Nephron progenitor cell (in vitro differentiated cells): ENCODE measurements at regions not wholly inside any gene's neighbourhood (a gene's known extent, or its start where the extent isn't known, plus 50 kb on each side); places are given as distances from the start of the nearest gene placed in this dataset.
"Not testable (repeated sequence)": the region's sequence is repeated elsewhere in the genome, so short reads cannot be mapped to it uniquely, and the experiment has no call there.

ENCODE experiments used
- DNase-seq: peaks from one replicate; pipeline ENCODE4 v3.0.0; 2021
- H3K27ac Mint-ChIP-seq: 2 replicates; pipeline ENCODE4 v1.8.0; 2021; ENCODE audit warnings: mild to moderate bottlenecking, moderate library complexity, mixed read lengths
- H3K27me3 Mint-ChIP-seq: 2 replicates; pipeline ENCODE4 v1.8.0; 2021; ENCODE audit warnings: mild to moderate bottlenecking, low read depth, mixed read lengths; ENCODE audit not compliant: poor library complexity
- H3K36me3 Mint-ChIP-seq: 2 replicates; pipeline ENCODE4 v1.8.0; 2021; ENCODE audit warnings: low read depth, mixed read lengths
- H3K4me1 Mint-ChIP-seq: 2 replicates; pipeline ENCODE4 v1.8.0; 2021; ENCODE audit warnings: mixed read lengths
- H3K4me3 Mint-ChIP-seq: 2 replicates; pipeline ENCODE4 v1.8.0; 2021; ENCODE audit warnings: mild to moderate bottlenecking, moderate library complexity, mixed read lengths
- H3K9me3 Mint-ChIP-seq: 2 replicates; pipeline ENCODE4 v1.8.0; 2021; ENCODE audit warnings: mild to moderate bottlenecking, moderate library complexity, mixed read lengths
- TF ChIP-seq, protein P1 (sequence below): fragments of 200-600 bp; sonication (generic); IDR thresholded peaks from 2 replicates; pipeline ENCODE4 v1.5.0; 2021; ENCODE audit warnings: antibody characterized with exemption

DNA sequence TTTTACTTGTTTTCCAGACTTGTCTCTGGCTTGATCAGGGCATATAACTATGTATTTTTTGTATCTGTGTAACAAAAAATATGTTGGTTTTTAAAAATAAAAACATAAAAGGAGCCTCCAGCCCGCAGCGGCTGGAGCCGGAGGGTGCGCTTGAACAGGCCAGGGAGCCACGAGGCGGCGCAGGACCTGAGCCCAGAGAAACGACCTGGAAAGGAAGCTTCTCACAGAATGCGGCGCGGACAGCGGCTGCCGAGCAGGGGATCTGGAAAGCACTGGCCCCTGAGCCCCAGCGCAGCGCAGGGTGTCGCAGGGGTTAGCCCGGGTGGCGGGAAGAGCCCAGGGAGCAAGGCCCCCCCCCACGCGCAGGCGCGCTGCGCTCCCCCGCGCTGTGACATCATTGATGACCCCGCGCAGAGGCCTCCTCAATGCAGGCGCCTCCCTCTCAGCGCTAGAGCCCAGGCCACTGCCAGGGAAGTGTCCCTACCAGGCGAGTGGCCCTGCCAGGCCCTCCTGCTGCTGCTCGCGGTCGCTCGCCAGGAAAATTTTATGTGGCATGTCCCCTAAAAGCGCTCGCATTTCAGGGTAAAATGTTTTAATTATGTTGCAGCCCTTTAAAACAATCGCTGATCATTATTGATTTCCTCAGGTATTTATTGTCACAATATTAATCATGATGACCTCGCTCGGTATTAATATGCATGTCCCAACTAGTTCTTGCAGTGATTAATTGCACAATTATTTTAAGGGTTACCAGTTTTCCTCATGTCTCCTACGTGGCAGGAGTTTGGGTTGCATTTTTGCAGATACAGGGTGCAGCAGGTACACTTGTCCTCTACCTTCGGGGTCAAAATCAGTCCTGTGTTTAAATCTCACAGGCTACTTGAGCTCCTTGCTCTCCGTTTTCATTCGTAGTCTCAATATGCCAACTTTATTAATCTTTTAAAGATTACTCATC lies 134.2 kb downstream of the USP22 start:
- peak overlapping the region; percentile 89 for H3K27ac Mint-ChIP-seq
- peak overlapping the region; percentile 70 for H3K4me3 Mint-ChIP-seq
- no peaks in the 10 kb centered on the region for H3K27me3 Mint-ChIP-seq
- peaks cover 17% of the 10 kb centered on the region for H3K36me3 Mint-ChIP-seq
- H3K4me1 Mint-ChIP-seq, result peaks cover 24% of the 10 kb centered on the region
- TF ChIP-seq, protein P1, sequence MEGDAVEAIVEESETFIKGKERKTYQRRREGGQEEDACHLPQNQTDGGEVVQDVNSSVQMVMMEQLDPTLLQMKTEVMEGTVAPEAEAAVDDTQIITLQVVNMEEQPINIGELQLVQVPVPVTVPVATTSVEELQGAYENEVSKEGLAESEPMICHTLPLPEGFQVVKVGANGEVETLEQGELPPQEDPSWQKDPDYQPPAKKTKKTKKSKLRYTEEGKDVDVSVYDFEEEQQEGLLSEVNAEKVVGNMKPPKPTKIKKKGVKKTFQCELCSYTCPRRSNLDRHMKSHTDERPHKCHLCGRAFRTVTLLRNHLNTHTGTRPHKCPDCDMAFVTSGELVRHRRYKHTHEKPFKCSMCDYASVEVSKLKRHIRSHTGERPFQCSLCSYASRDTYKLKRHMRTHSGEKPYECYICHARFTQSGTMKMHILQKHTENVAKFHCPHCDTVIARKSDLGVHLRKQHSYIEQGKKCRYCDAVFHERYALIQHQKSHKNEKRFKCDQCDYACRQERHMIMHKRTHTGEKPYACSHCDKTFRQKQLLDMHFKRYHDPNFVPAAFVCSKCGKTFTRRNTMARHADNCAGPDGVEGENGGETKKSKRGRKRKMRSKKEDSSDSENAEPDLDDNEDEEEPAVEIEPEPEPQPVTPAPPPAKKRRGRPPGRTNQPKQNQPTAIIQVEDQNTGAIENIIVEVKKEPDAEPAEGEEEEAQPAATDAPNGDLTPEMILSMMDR, result no peak
- peak; percentile 89 for DNase-seq
- H3K9me3 Mint-ChIP-seq, result no peaks in the 10 kb centered on the region

DNA sequence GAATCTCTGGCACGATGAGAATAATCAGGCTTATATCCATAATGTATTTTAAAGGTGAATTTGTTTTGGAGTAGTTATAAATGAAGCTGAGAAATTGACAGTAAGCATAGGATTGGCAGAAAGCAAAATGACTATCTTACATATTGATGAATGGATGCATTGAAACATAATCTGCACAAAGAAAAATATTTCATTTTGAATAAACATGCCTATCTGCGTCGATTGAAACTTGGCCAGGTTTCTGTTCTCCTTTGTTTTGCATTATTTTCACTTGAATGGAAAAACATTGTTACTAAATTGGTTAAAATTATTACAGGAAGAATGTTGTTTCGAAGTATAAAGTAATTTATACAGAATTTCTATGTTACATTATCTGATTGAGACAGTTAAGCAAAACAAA lies 128.2 kb downstream of the USP22 start:
- Mint-ChIP-seq H3K27ac (no peak overlapping the region), H3K9me3 (peaks cover 25% of the 10 kb centered on the region), H3K36me3 (peaks cover 46% of the 10 kb centered on the region), H3K4me3 (no peak overlapping the region), H3K4me1 (peaks cover 2% of the 10 kb centered on the region), H3K27me3 (peaks cover 2% of the 10 kb centered on the region)
- TF ChIP-seq, protein P1, result no peak
- no peak for DNase-seq

DNA sequence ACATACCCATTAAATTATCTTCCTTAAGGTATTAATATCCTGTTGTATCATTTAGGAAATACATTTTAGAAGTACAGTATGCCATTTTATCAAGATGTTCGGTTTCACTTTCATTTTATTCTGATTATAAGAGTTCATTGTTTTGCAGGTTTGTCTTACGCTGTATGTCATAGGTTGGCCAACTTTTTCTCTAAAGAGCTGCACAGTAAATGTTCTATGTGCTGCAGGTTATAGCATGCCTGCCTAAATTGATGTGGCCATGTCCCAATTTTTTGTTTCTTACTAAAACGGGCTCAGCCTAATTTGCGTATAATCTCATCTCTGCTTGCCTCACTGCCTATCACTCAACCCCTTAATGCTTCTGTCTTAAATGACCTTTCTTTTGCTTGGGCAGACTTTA lies 126.4 kb downstream of the USP22 start:
- H3K27ac Mint-ChIP-seq, result no peak overlapping the region
- H3K4me1 Mint-ChIP-seq, result no peaks in the 10 kb centered on the region
- no peak for DNase-seq
- TF ChIP-seq, protein P1, result no peak
- no peak overlapping the region for H3K4me3 Mint-ChIP-seq
- peaks cover 52% of the 10 kb centered on the region for H3K36me3 Mint-ChIP-seq
- peaks cover 25% of the 10 kb centered on the region for H3K9me3 Mint-ChIP-seq
- H3K27me3 Mint-ChIP-seq, result peaks cover 2% of the 10 kb centered on the region

DNA sequence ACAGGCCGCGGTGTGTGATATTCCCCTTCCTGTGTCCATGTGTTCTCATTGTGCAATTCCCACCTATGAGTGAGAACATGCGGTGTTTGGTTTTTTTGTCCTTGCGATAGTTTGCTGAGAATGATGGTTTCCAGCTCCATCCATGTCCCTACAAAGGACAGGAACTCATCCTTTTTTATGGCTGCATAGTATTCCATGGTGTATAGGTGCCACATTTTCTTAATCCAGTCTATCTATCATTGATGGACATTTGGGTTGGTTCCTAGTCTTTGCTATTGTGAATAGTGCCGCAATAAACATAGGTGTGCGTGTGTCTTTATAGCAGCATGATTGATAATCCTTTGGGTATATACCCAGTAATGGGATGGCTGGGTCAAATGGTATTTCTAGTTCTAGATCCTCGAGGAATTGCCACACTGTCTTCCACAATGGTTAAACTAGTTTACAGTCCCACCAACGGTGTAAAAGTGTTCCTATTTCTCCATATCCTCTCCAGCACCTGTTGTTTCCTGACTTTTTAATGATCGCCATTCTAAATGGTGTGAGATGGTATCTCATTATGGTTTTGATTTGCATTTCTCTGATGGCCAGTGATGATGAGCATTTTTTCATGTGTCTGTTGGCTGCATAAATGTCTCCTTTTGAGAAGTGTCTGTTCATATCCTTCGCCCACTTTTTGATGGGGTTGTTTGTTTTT lies 125.1 kb downstream of the USP22 start:
- not testable (repeated sequence) for H3K4me3 Mint-ChIP-seq, H3K4me1 Mint-ChIP-seq, H3K27me3 Mint-ChIP-seq, DNase-seq, H3K27ac Mint-ChIP-seq
- H3K9me3 Mint-ChIP-seq, result peaks cover 25% of the 10 kb centered on the region
- peaks cover 48% of the 10 kb centered on the region for H3K36me3 Mint-ChIP-seq

DNA sequence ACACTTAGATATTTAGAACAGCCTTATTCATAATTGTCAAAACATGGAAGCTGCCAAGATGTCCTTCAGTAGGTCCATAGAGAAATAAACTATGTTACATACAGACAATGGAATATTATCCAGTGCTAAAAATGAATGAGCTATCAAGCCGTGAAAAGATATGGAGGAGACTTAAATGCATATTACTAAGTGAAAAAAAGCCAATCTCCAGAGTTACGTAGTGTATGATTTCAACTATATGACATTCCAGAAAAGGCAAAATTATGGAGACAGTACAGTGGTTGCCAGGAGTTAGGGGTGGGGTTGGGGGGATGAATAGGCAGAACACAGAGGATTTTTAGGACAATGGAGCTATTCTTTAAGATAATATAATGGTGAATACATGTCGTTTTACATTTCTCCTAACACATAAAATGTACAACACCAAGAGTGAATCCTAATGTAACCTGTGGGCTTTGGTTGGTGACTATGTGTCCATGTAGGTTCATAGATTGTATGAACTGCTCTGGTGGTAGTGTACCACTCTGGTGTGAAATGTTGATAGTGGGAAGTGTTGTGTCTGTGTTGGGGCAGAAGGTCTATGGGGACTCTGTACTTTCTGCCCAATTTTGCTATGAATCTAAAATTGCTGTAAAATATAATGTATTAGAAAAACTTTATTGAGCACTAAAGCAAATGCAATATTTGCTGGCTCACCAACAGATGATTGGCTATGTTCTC lies 122.6 kb downstream of the USP22 start:
- TF ChIP-seq, protein P1, result no peak
- H3K27me3 Mint-ChIP-seq, result peaks cover 2% of the 10 kb centered on the region
- H3K27ac Mint-ChIP-seq, result no peak overlapping the region
- no peak overlapping the region for H3K4me3 Mint-ChIP-seq
- DNase-seq, result no peak
- H3K9me3 Mint-ChIP-seq, result peaks cover 25% of the 10 kb centered on the region
- H3K36me3 Mint-ChIP-seq, result peaks cover 48% of the 10 kb centered on the region
- no peaks in the 10 kb centered on the region for H3K4me1 Mint-ChIP-seq

DNA sequence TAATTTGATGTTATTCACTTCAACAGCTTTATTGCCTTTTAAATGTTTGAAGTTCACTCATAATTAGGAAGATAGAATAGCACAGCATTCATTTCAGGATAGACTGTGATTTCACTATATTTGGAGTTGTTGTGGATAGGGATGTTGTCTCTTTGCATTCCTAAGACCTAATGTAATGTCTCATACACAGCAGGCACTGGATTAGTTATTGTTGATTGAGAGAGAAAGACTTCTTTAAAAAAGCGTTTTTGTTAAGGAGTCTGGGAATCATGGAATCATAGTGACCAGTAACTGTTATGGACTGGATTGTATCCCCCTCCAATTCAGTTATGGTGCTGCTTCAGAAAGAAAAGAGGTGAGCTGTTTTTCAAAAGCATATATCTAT lies 122.0 kb downstream of the USP22 start:
- Mint-ChIP-seq H3K27ac (no peak overlapping the region), H3K9me3 (peaks cover 25% of the 10 kb centered on the region), H3K4me3 (no peak overlapping the region), H3K4me1 (no peaks in the 10 kb centered on the region), H3K36me3 (peaks cover 44% of the 10 kb centered on the region), H3K27me3 (peaks cover 2% of the 10 kb centered on the region)
- DNase-seq, result no peak
- TF ChIP-seq, protein P1, result no peak
